Gastrocnemius medialis (tissue), 4 donors: ENCODE measurements at regions not wholly inside any gene's neighbourhood (a gene's known extent, or its start where the extent isn't known, plus 50 kb on each side); places are given as distances from the start of the nearest gene placed in this dataset.

Experiments
- ATAC-seq, 2 donors: fragments of 150-250 bp; one replicate each; pipeline ENCODE4 v1.9.1; 2016
- DNase-seq, 2 donors: peaks; one replicate each; pipeline ENCODE4 v3.0.0-alpha.2; 2019
- H3K27ac ChIP-seq, 4 donors: fragments of 200-600 bp; sonication (generic); 1 replicate in 1 of 4; 2 replicates in 3 of 4; pipeline ENCODE4 v1.5.1; 2016 to 2018; ENCODE audit warnings: mild to moderate bottlenecking in 2 of 4, moderate library complexity in 1 of 4
- H3K27me3 ChIP-seq, 3 donors: fragments of 200-600 bp; sonication (generic) in 2 of 3; 1 replicate in 1 of 3; 2 replicates in 2 of 3; pipeline versions ENCODE4 v1.5.1 to v1.6.0; 2016 to 2019; ENCODE audit warnings: mild to moderate bottlenecking in 1 of 3, moderate library complexity in 1 of 3
- H3K36me3 ChIP-seq, 2 donors: fragments of 200-600 bp; sonication (generic) in 1 of 2; one replicate each; pipeline ENCODE4 v1.5.1; 2017 to 2018
- H3K4me1 ChIP-seq, 2 donors: fragments of 200-600 bp; sonication (generic) in 1 of 2; one replicate each; pipeline ENCODE4 v1.5.1; 2016 to 2017; ENCODE audit warnings: mild to moderate bottlenecking in 2 of 2
- H3K4me3 ChIP-seq, 4 donors: fragments of 200-600 bp; sonication (generic) in 3 of 4; 1 replicate in 1 of 4; 2 replicates in 3 of 4; pipeline ENCODE4 v1.5.1; 2016 to 2019; ENCODE audit warnings: mild to moderate bottlenecking in 2 of 4
- H3K9me3 ChIP-seq, 3 donors: fragments of 200-600 bp; sonication (generic) in 2 of 3; 1 replicate in 1 of 3; 2 replicates in 2 of 3; pipeline ENCODE4 v1.5.1; 2016 to 2019
- POLR2A ChIP-seq, 2 donors: fragments of 450-650 bp; IDR thresholded peaks; one replicate each; pipeline ENCODE4 v1.6.1; 2017; ENCODE audit warnings: antibody characterized with exemption in 2 of 2, mild to moderate bottlenecking in 2 of 2, moderate library complexity in 2 of 2
- in situ Hi-C, 4 donors: fragments of 200-750 bp; cut with MboI; loops; one replicate each; pipeline versions ENCODE4 v1.15.0 to v1.8.0; 2017; ENCODE audit warnings: low sequenced_read_pairs in 4 of 4
- intact Hi-C: fragments of 100-400 bp; cut with DNase I; formaldehyde crosslinking; loops from one replicate; pipeline ENCODE4 v1.15.1; 2023; ENCODE audit warnings: low total_unique reads
- TF ChIP-seq, protein P1 (sequence below), 5 experiments: fragments of 450-650 bp in 3 of 5; fragments of 200-600 bp in 2 of 5; sonication (generic) in 2 of 5; IDR thresholded peaks in 4 of 5; conservative IDR thresholded peaks in 1 of 5; 1 replicate in 4 of 5; 2 replicates in 1 of 5; pipeline ENCODE4 v1.5.1; 2016 to 2019; ENCODE audit warnings: antibody characterized with exemption in 5 of 5, mild to moderate bottlenecking in 3 of 5, moderate library complexity in 3 of 5

DNA sequence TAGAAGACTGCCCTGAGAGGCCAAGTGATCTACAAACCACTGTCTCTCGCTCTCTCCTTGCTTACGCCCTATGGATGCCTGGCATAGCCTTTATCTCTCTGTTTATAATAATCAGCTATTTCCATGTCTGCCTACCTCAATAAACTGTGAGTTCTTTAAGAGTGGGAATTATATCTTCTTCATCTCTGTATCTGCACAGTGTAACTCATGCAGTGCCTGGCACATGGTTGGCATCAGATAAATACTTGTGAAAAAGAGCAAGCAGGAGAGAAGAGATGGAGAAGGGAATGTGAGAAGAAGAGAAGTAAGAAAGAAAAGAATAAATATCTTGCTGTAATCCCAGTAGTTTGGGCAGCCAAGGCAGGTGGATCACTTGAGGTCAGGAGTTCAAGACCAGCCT lies 94.6 kb upstream of the TNPO1 start:
- no peak for TF ChIP-seq POLR2A (IDR thresholded peaks at IDR 0.05)
- TF ChIP-seq, protein P1, sequence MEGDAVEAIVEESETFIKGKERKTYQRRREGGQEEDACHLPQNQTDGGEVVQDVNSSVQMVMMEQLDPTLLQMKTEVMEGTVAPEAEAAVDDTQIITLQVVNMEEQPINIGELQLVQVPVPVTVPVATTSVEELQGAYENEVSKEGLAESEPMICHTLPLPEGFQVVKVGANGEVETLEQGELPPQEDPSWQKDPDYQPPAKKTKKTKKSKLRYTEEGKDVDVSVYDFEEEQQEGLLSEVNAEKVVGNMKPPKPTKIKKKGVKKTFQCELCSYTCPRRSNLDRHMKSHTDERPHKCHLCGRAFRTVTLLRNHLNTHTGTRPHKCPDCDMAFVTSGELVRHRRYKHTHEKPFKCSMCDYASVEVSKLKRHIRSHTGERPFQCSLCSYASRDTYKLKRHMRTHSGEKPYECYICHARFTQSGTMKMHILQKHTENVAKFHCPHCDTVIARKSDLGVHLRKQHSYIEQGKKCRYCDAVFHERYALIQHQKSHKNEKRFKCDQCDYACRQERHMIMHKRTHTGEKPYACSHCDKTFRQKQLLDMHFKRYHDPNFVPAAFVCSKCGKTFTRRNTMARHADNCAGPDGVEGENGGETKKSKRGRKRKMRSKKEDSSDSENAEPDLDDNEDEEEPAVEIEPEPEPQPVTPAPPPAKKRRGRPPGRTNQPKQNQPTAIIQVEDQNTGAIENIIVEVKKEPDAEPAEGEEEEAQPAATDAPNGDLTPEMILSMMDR (IDR thresholded peaks at IDR 0.05 in 4 of 5, conservative IDR thresholded peaks at IDR 0.05 in 1 of 5): no peak
- intact Hi-C loops: loop anchor here (5.0 kb wide), 1 partner anchor 625 kb away; no protein-coding TSS in a partner anchor
- H3K27ac ChIP-seq: no peak overlapping the region
- no peak for DNase-seq
- no peaks in the 10 kb centered on the region for H3K9me3 ChIP-seq
- in situ Hi-C loops: no loop called here
- no peaks in the 10 kb centered on the region for H3K36me3 ChIP-seq
- ATAC-seq: no peak
- no peaks in the 10 kb centered on the region for H3K4me1 ChIP-seq
- no peak overlapping the region for H3K4me3 ChIP-seq
- H3K27me3 ChIP-seq: no peaks in the 10 kb centered on the region

DNA sequence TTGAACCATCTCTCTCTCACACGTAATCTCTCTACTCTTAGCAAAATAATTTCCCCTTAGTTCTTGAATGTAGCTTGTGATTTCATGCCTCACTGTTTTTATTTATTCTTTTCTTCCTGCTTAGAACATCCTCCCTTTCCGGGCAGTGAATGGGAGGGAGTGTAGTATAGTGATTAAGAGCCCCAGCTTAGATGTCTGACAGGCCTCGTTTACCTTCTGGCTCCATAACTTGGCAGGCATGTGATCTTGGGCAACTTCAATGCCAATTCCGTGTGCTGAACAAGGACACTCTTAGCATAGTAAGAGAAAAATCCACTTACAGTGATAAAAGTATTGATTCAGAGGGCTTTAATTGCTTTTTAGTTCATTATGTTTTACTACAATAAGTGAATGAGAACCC lies 96.3 kb upstream of the TNPO1 start:
- no peak for TF ChIP-seq POLR2A (IDR thresholded peaks at IDR 0.05)
- TF ChIP-seq, protein P1 (IDR thresholded peaks at IDR 0.05 in 4 of 5, conservative IDR thresholded peaks at IDR 0.05 in 1 of 5): no peak
- ATAC-seq (no peak), DNase-seq (no peak)
- Histone ChIP-seq H3K9me3 (no peaks in the 10 kb centered on the region), H3K27me3 (no peaks in the 10 kb centered on the region), H3K4me1 (no peaks in the 10 kb centered on the region), H3K4me3 (no peak overlapping the region), H3K27ac (no peak overlapping the region), H3K36me3 (no peaks in the 10 kb centered on the region)
- in situ Hi-C loops (no loop called here), intact Hi-C loops (loop anchor here (5.0 kb wide), 1 partner anchor 623 kb away; no protein-coding TSS in a partner anchor)

DNA sequence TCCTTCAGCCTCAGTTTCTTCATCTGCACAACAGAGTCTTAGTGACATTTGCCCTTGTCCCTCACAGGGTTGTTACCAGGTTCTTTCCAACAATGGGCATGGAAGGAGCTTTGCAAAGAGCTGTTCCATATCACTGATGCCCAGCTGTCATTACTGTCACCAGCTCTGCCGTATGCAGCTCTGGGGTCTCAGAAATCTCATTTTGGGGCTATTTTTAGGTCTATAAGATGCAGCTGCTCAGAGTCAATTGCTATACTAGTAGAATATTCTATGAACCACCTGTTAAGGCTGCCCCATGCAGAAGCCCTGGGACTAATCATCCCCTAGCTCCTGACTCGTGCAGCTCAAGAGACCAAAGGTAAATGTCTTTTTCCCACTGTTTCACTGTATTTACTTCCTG lies 105.1 kb upstream of the TNPO1 start:
- no peak for ATAC-seq
- no peaks in the 10 kb centered on the region for H3K9me3 ChIP-seq
- no peak overlapping the region for H3K4me3 ChIP-seq
- intact Hi-C loops (no loop called here), in situ Hi-C loops (no loop called here)
- DNase-seq: no peak
- no peaks in the 10 kb centered on the region for H3K27me3 ChIP-seq
- no peaks in the 10 kb centered on the region for H3K36me3 ChIP-seq
- no peaks in the 10 kb centered on the region for H3K4me1 ChIP-seq
- H3K27ac ChIP-seq: no peak overlapping the region
- no peak for TF ChIP-seq POLR2A (IDR thresholded peaks at IDR 0.05)
- TF ChIP-seq, protein P1 (IDR thresholded peaks at IDR 0.05 in 4 of 5, conservative IDR thresholded peaks at IDR 0.05 in 1 of 5): no peak

DNA sequence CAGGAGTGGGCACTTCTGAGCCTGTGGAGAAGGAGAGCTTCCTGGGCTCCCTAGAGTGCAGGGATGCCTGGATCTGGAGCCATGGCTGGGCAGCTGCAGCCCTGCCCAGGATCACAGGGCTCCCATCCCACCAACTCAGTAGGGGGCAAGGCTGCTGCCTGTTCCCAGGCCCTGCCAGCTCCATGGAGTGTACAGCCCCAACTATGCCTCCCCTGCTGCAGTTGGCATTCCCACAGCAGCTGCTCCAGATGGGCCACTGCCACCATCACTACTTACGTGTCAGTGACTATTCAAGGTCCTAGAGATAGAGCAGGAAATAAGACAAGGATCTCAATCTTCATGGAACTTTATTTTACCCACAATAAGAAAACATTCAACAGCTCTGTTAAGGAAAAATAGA lies 107.1 kb upstream of the TNPO1 start:
- H3K4me3 ChIP-seq: no peak overlapping the region
- in situ Hi-C loops: no loop called here
- H3K36me3 ChIP-seq: no peaks in the 10 kb centered on the region
- ATAC-seq (no peak), DNase-seq (no peak)
- TF ChIP-seq POLR2A (IDR thresholded peaks at IDR 0.05): no peak
- TF ChIP-seq, protein P1 (IDR thresholded peaks at IDR 0.05 in 4 of 5, conservative IDR thresholded peaks at IDR 0.05 in 1 of 5): no peak
- no peaks in the 10 kb centered on the region for H3K4me1 ChIP-seq
- no peaks in the 10 kb centered on the region for H3K9me3 ChIP-seq
- no peak overlapping the region for H3K27ac ChIP-seq
- H3K27me3 ChIP-seq: no peaks in the 10 kb centered on the region
- intact Hi-C loops: no loop called here

DNA sequence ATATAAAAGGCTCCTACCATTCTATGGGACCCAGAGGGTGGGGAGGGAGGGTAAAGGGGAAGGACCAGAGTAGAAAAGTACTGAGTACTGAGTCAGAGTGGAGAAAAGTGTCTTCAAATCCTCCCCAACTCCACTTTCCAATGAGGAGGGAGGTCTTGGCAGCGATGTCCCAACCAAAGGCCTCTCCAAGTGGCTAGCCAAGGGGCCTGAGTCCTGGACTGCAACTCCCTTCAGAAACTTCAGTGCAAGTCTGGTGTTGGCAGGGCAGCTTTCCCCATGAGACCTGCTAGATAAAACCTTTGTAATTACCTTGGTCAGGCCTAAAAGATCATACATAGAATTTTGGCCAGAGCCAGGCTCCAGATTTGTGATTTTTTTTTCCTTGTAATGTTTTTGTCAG lies 111.3 kb upstream of the TNPO1 start:
- in situ Hi-C loops: no loop called here
- no peak for TF ChIP-seq POLR2A (IDR thresholded peaks at IDR 0.05)
- TF ChIP-seq, protein P1 (IDR thresholded peaks at IDR 0.05 in 4 of 5, conservative IDR thresholded peaks at IDR 0.05 in 1 of 5): no peak
- DNase-seq: no peak
- H3K4me3 ChIP-seq: no peak overlapping the region
- no peaks in the 10 kb centered on the region for H3K9me3 ChIP-seq
- no peaks in the 10 kb centered on the region for H3K4me1 ChIP-seq
- no peaks in the 10 kb centered on the region for H3K36me3 ChIP-seq
- intact Hi-C loops: no loop called here
- ATAC-seq: no peak
- no peaks in the 10 kb centered on the region for H3K27me3 ChIP-seq
- H3K27ac ChIP-seq: no peak overlapping the region
